GM06990 (cell line): ENCODE measurements at regions not wholly inside any gene's neighbourhood (a gene's known extent, or its start where the extent isn't known, plus 50 kb on each side); places are given as distances from the start of the nearest gene placed in this dataset.

ENCODE experiments used
- DNase-seq: peaks from one replicate; pipeline ENCODE4 v3.0.0-alpha.2; 2011; ENCODE audit not compliant: insufficient read length; ENCODE audit errors: extremely low read depth
- H3K27me3 ChIP-seq: replicated peaks from 2 replicates; pipeline ENCODE4 v1.6.0; 2011; ENCODE audit warnings: low read length; ENCODE audit not compliant: control insufficient read depth, insufficient read depth
- H3K36me3 ChIP-seq: 2 replicates; pipeline ENCODE4 v1.5.1; 2011; ENCODE audit warnings: low read length; ENCODE audit not compliant: control insufficient read depth, insufficient read depth
- H3K4me3 ChIP-seq: replicated peaks from 2 replicates; pipeline ENCODE4 v1.5.1; 2011; ENCODE audit warnings: low read depth, mild to moderate bottlenecking, control low read depth, low read length
- CTCF ChIP-seq: IDR thresholded peaks from 2 replicates; pipeline ENCODE4 v1.5.1; 2011; ENCODE audit warnings: low read length, control low read depth, mild to moderate bottlenecking, inconsistent platforms; ENCODE audit not compliant: insufficient read depth, poor library complexity, severe bottlenecking

DNA sequence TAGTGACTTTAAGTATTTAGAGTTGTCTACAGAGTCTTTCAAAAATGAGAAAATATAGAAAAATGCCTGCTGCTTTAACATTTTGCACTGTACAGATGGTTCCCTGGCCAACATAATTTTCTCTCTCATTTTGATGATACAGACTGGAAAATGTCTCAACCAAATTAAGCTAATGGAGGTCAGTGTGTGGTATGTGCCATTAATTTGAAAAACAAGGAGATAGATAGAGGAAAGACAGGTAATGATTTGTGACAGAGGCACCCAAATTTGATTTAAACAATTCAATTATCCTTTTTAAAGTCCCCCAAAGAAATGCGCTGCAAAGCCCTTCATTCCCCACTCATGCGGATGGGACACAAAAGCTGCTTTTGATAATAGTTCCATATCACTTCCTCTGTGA, 140.0 kb downstream of the ASCL1 start:
- DNase-seq = no peak
- H3K36me3 ChIP-seq = no peaks in the 10 kb centered on the region
- TF ChIP-seq CTCF = no peak
- no peaks in the 10 kb centered on the region for H3K27me3 ChIP-seq
- no peak overlapping the region for H3K4me3 ChIP-seq

DNA sequence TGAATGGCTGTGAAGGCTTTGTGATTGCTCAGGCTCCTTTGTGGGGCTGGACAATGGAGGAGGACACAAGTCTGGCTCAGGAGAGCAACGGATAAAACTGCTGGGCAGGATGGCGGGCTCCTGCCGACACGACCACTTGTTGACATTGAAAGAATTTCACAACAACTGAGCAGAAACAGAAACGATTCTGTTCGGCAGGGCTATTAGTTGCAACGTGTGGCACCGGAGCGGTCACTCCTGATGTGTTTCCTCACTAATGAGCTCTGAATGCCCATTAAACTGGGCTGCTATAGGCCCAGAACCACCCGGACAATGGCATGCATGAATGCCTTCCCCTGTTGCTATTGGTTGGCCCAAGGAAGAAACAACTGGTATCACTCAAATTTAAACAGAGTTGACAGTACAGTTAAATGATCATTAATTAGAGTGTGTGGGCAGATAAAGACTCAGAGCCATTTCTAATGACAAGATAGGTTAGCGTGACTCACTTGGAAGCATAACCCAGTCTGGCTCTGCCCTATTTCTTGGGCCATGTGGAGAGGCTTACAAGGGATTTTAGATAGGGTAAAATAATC, 142.9 kb downstream of the ASCL1 start:
- no peak for TF ChIP-seq CTCF
- Histone ChIP-seq H3K36me3 (no peaks in the 10 kb centered on the region), H3K27me3 (no peaks in the 10 kb centered on the region), H3K4me3 (no peak overlapping the region)
- no peak for DNase-seq

- no peaks in the 10 kb centered on the region for H3K27me3 ChIP-seq
- no peak overlapping the region for H3K4me3 ChIP-seq
- peak; percentile 44 for DNase-seq
- H3K36me3 ChIP-seq = no peaks in the 10 kb centered on the region
- TF ChIP-seq CTCF = no peak
Measured at GRCh38 chr12:103102225-103102744, 144.8 kb downstream of the ASCL1 start.

- H3K4me3 ChIP-seq = no peak overlapping the region
- DNase-seq = peak; percentile 80
- TF ChIP-seq CTCF = no peak
- no peaks in the 10 kb centered on the region for H3K36me3 ChIP-seq
- H3K27me3 ChIP-seq = no peaks in the 10 kb centered on the region
Measured at GRCh38 chr12:103105971-103106597, 148.6 kb downstream of the ASCL1 start.

GRCh38 chr12:103109861-103110260, 152.4 kb downstream of the ASCL1 start:
- no peak for DNase-seq
- TF ChIP-seq CTCF = no peak
- Histone ChIP-seq H3K36me3 (no peaks in the 10 kb centered on the region), H3K4me3 (no peak overlapping the region), H3K27me3 (no peaks in the 10 kb centered on the region)
